ENCODE measurements at regions not wholly inside any gene's neighbourhood (a gene's known extent, or its start where the extent isn't known, plus 50 kb on each side); places are given as distances from the start of the nearest gene placed in this dataset.
"Not testable (repeated sequence)": the region's sequence is repeated elsewhere in the genome, so short reads cannot be mapped to it uniquely, and the experiment has no call there.

- no peak for DNase-seq (ENCODE audit: low spot score)
These were observed 58.2 kb upstream of the DUSP21 start for GRCh38 chrX:44785652-44786051.

- DNase-seq (ENCODE audit: low spot score), result no peak
These were observed 59.6 kb upstream of the DUSP21 start for GRCh38 chrX:44784241-44784640.

GRCh38 chrX:44778254-44778653 is 65.6 kb upstream of the DUSP21 start:
- DNase-seq (ENCODE audit: low spot score), result no peak

- no peak for DNase-seq (ENCODE audit: low spot score)
These were observed 68.1 kb upstream of the DUSP21 start for GRCh38 chrX:44775726-44776125.

- DNase-seq (ENCODE audit: low spot score), result not testable (repeated sequence)
These were observed 69.8 kb upstream of the DUSP21 start for GRCh38 chrX:44774066-44774465.

GRCh38 chrX:44770121-44770520 is 73.7 kb upstream of the DUSP21 start:
- no peak for DNase-seq (ENCODE audit: low spot score)

- DNase-seq (ENCODE audit: low spot score), result no peak
These were observed 76.5 kb upstream of the DUSP21 start for GRCh38 chrX:44767308-44767707.

- no peak for DNase-seq (ENCODE audit: low spot score)
These were observed 78.3 kb upstream of the DUSP21 start for GRCh38 chrX:44765556-44765955.

GRCh38 chrX:44747969-44748368 is 95.9 kb upstream of the DUSP21 start:
- no peak for DNase-seq (ENCODE audit: low spot score)

- DNase-seq (ENCODE audit: low spot score), result no peak
These were observed 96.5 kb upstream of the DUSP21 start for GRCh38 chrX:44747317-44747716.

- no peak for DNase-seq (ENCODE audit: low spot score)
These were observed 99.0 kb upstream of the DUSP21 start for GRCh38 chrX:44744799-44745198.

- no peak for DNase-seq (ENCODE audit: low spot score)
These were observed 101.2 kb upstream of the DUSP21 start for GRCh38 chrX:44742480-44743155.

GRCh38 chrX:44741859-44742258 is 102.0 kb upstream of the DUSP21 start:
- DNase-seq (ENCODE audit: low spot score), result not testable (repeated sequence)

- not testable (repeated sequence) for DNase-seq (ENCODE audit: low spot score)
These were observed 102.4 kb upstream of the DUSP21 start for GRCh38 chrX:44741458-44741857.

- DNase-seq (ENCODE audit: low spot score), result no peak
These were observed 108.3 kb upstream of the DUSP21 start for GRCh38 chrX:44735498-44735897.

GRCh38 chrX:44733931-44734330 is 109.9 kb upstream of the DUSP21 start:
- DNase-seq (ENCODE audit: low spot score), result no peak

- DNase-seq (ENCODE audit: low spot score), result no peak
These were observed 112.7 kb upstream of the DUSP21 start for GRCh38 chrX:44731160-44731559.

- DNase-seq (ENCODE audit: low spot score), result no peak
These were observed 120.4 kb upstream of the DUSP21 start for GRCh38 chrX:44723426-44723825.

GRCh38 chrX:44708470-44708869 is 135.4 kb upstream of the DUSP21 start:
- DNase-seq (ENCODE audit: low spot score), result no peak

GRCh38 chrX:44705817-44706551 is 137.8 kb upstream of the DUSP21 start:
- no peak for DNase-seq (ENCODE audit: low spot score)

- peak; percentile 44 for DNase-seq (ENCODE audit: low spot score)
These were observed 145.5 kb upstream of the DUSP21 start for GRCh38 chrX:44698357-44698756.

- no peak for DNase-seq (ENCODE audit: low spot score)
These were observed 150.6 kb upstream of the DUSP21 start for GRCh38 chrX:44693255-44693654.

- no peak for DNase-seq (ENCODE audit: low spot score)
These were observed 147.5 kb upstream of the FUNDC1 start for GRCh38 chrX:44690129-44690528.

All from mucosa of gallbladder (tissue), 1 donor.